Thymus (tissue), 11 donors: ENCODE measurements at regions not wholly inside any gene's neighbourhood (a gene's known extent, or its start where the extent isn't known, plus 50 kb on each side); places are given as distances from the start of the nearest gene placed in this dataset.
"Not testable (repeated sequence)": the region's sequence is repeated elsewhere in the genome, so short reads cannot be mapped to it uniquely, and the experiment has no call there.

Experiments
- DNase-seq, 9 donors: peaks; one replicate each; pipeline ENCODE4 v3.0.0-alpha.2; 2013; ENCODE audit warnings: low spot score in 9 of 9, low read depth in 6 of 9, missing footprints in 1 of 9
- H3K27ac ChIP-seq, 2 donors: one replicate each; pipeline ENCODE4 v1.5.1; 2013; ENCODE audit warnings: control low read depth in 1 of 2, low read depth in 1 of 2, low read length in 1 of 2, mild to moderate bottlenecking in 1 of 2, moderate library complexity in 1 of 2
- H3K27me3 ChIP-seq, 2 donors: one replicate each; pipeline ENCODE4 v1.5.1; 2013; ENCODE audit warnings: low read length in 1 of 2; ENCODE audit not compliant: control insufficient read depth in 2 of 2, insufficient read depth in 1 of 2
- H3K36me3 ChIP-seq, 2 donors: one replicate each; pipeline ENCODE4 v1.5.1; 2013; ENCODE audit warnings: low read length in 1 of 2, mild to moderate bottlenecking in 1 of 2, moderate library complexity in 1 of 2; ENCODE audit not compliant: control insufficient read depth in 2 of 2, insufficient read depth in 2 of 2
- H3K4me1 ChIP-seq, 2 donors: one replicate each; pipeline ENCODE4 v1.5.1; 2013; ENCODE audit warnings: low read length in 2 of 2; ENCODE audit not compliant: control insufficient read depth in 2 of 2, insufficient read depth in 2 of 2
- H3K4me3 ChIP-seq, 2 donors: one replicate each; pipeline ENCODE4 v1.5.1; 2013; ENCODE audit warnings: low read length in 2 of 2, control low read depth in 1 of 2, mild to moderate bottlenecking in 1 of 2
- H3K9me3 ChIP-seq, 2 donors: one replicate each; pipeline ENCODE4 v1.5.1; 2013; ENCODE audit warnings: low read length in 1 of 2, mild to moderate bottlenecking in 1 of 2; ENCODE audit not compliant: control insufficient read depth in 2 of 2, insufficient read depth in 1 of 2
- WGBS: extraction: QIAGEN DNeasy Blood & Tissue Kit; methylation state at CpG from one replicate; pipeline ENCODE4 v1.1.7; 2013; 5-methylcytosine and 5-hydroxymethylcytosine counted together
- donor health status: healthy.

- not testable (repeated sequence) for H3K4me3 ChIP-seq, H3K27me3 ChIP-seq, H3K4me1 ChIP-seq, H3K9me3 ChIP-seq
- peak overlapping the region in 1 of 2 donors; percentile 9 for H3K27ac ChIP-seq
- DNase-seq = peak in 1 of 9 donors; percentile 0
- peaks cover 0 to 10% of the 10 kb centered on the region in 2 donors for H3K36me3 ChIP-seq
- 73% methylated on average over 4 of the region's 4 CpGs for WGBS
Observed at GRCh38 chr7:128561116-128561722, 84.7 kb downstream of the METTL2B start.

GRCh38 chr7:128562795-128563194 lies 86.2 kb downstream of the METTL2B start:
- not testable (repeated sequence) for DNase-seq
- H3K36me3 ChIP-seq = peaks cover 0 to 10% of the 10 kb centered on the region in 2 donors

GRCh38 chr7:128564123-128564700 lies 87.7 kb downstream of the METTL2B start:
- not testable (repeated sequence) for H3K4me3 ChIP-seq, H3K27me3 ChIP-seq, H3K27ac ChIP-seq, H3K4me1 ChIP-seq, H3K9me3 ChIP-seq, DNase-seq, H3K36me3 ChIP-seq
- 96% methylated on average over 1 of the region's 2 CpGs for WGBS

More at GRCh38 chr7:128562795-128563194, 86.2 kb downstream of the METTL2B start:
- H3K4me1 ChIP-seq, H3K27me3 ChIP-seq, H3K4me3 ChIP-seq, H3K27ac ChIP-seq, H3K9me3 ChIP-seq: not testable (repeated sequence)
- 97% methylated on average over 5 of the region's 5 CpGs for WGBS

DNA sequence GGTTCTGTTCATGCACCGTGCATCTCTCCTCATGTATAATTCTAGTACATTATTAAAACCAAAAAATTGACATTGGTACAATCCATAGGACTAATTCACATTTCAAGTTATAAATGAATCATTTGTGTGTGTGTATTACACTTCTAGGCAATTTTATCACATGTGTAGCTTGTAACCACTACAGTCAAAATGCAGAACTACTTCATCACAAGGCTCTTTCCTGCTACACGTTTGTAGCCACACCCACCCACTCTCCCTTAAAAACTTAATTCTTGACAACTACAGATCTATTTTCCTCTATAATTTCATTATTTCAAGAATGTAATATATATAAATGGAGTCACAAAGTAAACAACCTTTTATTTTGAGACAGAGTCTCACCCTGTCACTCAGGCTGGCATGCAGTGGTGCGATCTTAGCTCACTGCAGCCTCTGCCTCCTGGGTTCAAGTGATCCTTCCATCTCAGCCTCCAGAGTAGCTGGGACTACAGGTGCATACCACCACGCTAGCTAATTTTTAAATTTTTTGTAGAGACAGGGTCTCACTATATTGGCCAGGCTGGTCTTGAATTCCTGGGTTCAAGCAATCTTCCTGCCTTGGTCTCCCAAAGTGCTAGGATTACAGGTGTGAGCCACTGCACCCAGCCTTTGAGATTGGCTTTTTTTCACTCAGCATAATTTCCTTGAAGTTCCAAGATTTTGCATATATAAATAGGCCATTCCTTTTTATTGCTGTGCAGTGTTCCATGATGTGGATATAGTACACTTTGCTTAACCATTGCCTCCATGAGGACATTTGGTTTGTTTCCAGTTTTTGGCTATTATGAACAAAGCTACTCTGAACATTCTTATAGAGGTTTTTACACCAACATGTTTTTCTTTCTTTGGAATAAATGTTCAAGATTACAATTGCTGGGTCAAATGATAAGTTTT lies 88.7 kb downstream of the METTL2B start:
- H3K27me3 ChIP-seq, DNase-seq, H3K36me3 ChIP-seq, H3K27ac ChIP-seq, H3K4me1 ChIP-seq, H3K9me3 ChIP-seq, H3K4me3 ChIP-seq: not testable (repeated sequence)
- WGBS = 70% methylated on average over 4 of the region's 4 CpGs

DNA sequence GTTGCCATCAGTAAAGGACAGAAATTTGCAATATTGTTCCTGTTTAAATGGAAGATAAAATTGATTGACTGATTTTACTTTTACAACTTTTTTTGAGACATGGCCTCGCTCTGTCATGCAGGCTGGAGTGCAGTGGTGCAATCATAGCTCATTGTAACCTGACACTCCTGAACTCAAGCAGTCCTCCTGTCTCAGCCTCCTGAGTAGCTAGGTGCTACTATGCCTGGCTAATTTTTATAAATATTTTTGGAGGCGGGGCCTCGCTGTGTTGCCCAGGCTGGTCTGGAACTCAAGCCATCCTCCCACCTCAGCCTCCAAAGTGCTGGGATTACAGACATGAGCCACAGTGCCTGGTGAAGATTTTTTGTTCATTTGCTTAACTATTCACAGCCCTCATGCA lies 96.8 kb upstream of the GARIN1A start:
- H3K4me3 ChIP-seq, H3K27me3 ChIP-seq, H3K4me1 ChIP-seq, DNase-seq, H3K27ac ChIP-seq, H3K9me3 ChIP-seq: not testable (repeated sequence)
- WGBS = over 99% methylated on average over 3 of the region's 3 CpGs
- peaks cover 6 to 14% of the 10 kb centered on the region in 2 donors for H3K36me3 ChIP-seq

GRCh38 chr7:128576953-128577352 lies 95.1 kb upstream of the GARIN1A start:
- H3K27me3 ChIP-seq, H3K27ac ChIP-seq, H3K4me3 ChIP-seq, DNase-seq, H3K9me3 ChIP-seq, H3K4me1 ChIP-seq: not testable (repeated sequence)
- peaks cover 9 to 10% of the 10 kb centered on the region in 2 donors for H3K36me3 ChIP-seq
- WGBS = 99% methylated on average over 20 of the region's 27 CpGs

DNA sequence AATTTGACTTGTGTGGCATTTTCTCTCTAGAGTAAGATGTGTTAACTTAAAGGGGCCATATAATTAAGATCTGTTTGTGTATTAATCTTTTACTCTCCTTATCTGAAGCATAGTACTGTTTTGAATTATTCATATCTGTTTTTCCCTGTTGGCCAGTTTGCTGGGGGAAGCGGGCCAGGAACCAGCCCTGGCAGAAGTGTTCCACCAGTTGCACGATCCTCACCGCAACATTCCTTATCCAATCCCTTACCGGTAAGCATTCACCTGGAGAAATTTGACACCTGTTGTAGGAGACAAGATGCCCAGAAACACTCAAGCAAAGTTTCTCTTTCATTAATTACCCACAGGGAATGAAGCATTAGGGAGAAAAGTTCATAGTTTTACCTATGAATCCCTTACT lies 92.2 kb upstream of the GARIN1A start:
- not testable (repeated sequence) for H3K27me3 ChIP-seq, DNase-seq, H3K4me1 ChIP-seq, H3K4me3 ChIP-seq, H3K27ac ChIP-seq, H3K9me3 ChIP-seq
- H3K36me3 ChIP-seq = peaks cover 12 to 18% of the 10 kb centered on the region in 2 donors
- WGBS = 89% methylated on average over 4 of the region's 4 CpGs

DNA sequence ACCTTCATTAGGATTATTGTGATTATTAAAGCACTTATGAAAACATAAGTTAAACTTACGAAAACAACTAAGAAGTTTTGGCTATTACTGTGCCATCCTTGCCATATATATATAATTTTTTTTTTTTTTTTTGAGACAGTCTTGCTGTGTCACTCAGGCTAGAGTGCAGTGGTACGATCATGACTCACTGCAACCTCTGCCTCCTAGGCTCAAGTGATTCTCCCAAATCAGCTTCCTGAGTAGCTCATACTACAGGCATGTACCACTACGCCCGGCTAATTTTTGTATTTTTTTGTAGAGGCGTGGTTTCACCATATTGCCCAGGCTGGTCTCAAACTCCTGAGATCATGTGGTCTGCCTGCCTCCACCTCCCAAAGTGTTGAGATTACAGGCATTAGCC lies 91.0 kb upstream of the GARIN1A start:
- not testable (repeated sequence) for DNase-seq, H3K9me3 ChIP-seq, H3K27ac ChIP-seq, H3K4me1 ChIP-seq, H3K27me3 ChIP-seq, H3K4me3 ChIP-seq
- peaks cover 11 to 20% of the 10 kb centered on the region in 2 donors for H3K36me3 ChIP-seq
- WGBS = 98% methylated on average over 5 of the region's 5 CpGs
